Progenitor cell of endocrine pancreas (in vitro differentiated cells): ENCODE measurements at regions not wholly inside any gene's neighbourhood (a gene's known extent, or its start where the extent isn't known, plus 50 kb on each side); places are given as distances from the start of the nearest gene placed in this dataset.

Source experiments
- DNase-seq: peaks from one replicate; pipeline ENCODE4 v3.0.0; 2021; ENCODE audit warnings: low spot score; ENCODE audit not compliant: unreplicated experiment
- H3K27ac Mint-ChIP-seq: 2 replicates; pipeline ENCODE4 v1.8.0; 2021; ENCODE audit warnings: mild to moderate bottlenecking, moderate library complexity, mixed read lengths
- H3K27me3 Mint-ChIP-seq: 2 replicates; pipeline ENCODE4 v1.8.0; 2021; ENCODE audit warnings: mixed read lengths
- H3K36me3 Mint-ChIP-seq: 2 replicates; pipeline ENCODE4 v1.8.0; 2022; ENCODE audit warnings: mixed read lengths; ENCODE audit not compliant: insufficient read depth
- H3K4me1 Mint-ChIP-seq: 2 replicates; pipeline ENCODE4 v1.8.0; 2021; ENCODE audit warnings: low read depth, mixed read lengths
- H3K4me3 Mint-ChIP-seq: 2 replicates; pipeline ENCODE4 v1.8.0; 2021; ENCODE audit warnings: low read depth, mild to moderate bottlenecking, moderate library complexity, mixed read lengths
- H3K9me3 Mint-ChIP-seq: 2 replicates; pipeline ENCODE4 v1.8.0; 2021; ENCODE audit warnings: low read depth, mixed read lengths
- CTCF ChIP-seq: fragments of 200-600 bp; sonication (generic); IDR thresholded peaks from one replicate; pipeline ENCODE4 v1.5.0; 2021; ENCODE audit warnings: antibody characterized with exemption, mild to moderate bottlenecking; ENCODE audit not compliant: unreplicated experiment

GRCh38 chr5:173830421-173830820 lies 57.7 kb upstream of the CPEB4 start:
- H3K9me3 Mint-ChIP-seq, result peaks cover 13% of the 10 kb centered on the region
- peaks cover 13% of the 10 kb centered on the region for H3K4me1 Mint-ChIP-seq
- DNase-seq, result no peak
- no peak overlapping the region for H3K4me3 Mint-ChIP-seq
- H3K36me3 Mint-ChIP-seq, result no peaks in the 10 kb centered on the region
- no peak for TF ChIP-seq CTCF
- H3K27ac Mint-ChIP-seq, result no peak overlapping the region
- no peaks in the 10 kb centered on the region for H3K27me3 Mint-ChIP-seq

GRCh38 chr5:173831196-173831914 lies 56.8 kb upstream of the CPEB4 start:
- no peak overlapping the region for H3K4me3 Mint-ChIP-seq
- peaks cover 9% of the 10 kb centered on the region for H3K4me1 Mint-ChIP-seq
- no peaks in the 10 kb centered on the region for H3K36me3 Mint-ChIP-seq
- H3K9me3 Mint-ChIP-seq, result peaks cover 13% of the 10 kb centered on the region
- TF ChIP-seq CTCF, result no peak
- DNase-seq, result no peak
- no peak overlapping the region for H3K27ac Mint-ChIP-seq
- H3K27me3 Mint-ChIP-seq, result no peaks in the 10 kb centered on the region

GRCh38 chr5:173832386-173832785 lies 55.8 kb upstream of the CPEB4 start:
- H3K4me1 Mint-ChIP-seq, result peaks cover 2% of the 10 kb centered on the region
- peaks cover 9% of the 10 kb centered on the region for H3K9me3 Mint-ChIP-seq
- H3K27ac Mint-ChIP-seq, result no peak overlapping the region
- H3K4me3 Mint-ChIP-seq, result no peak overlapping the region
- no peaks in the 10 kb centered on the region for H3K36me3 Mint-ChIP-seq
- DNase-seq, result no peak
- H3K27me3 Mint-ChIP-seq, result no peaks in the 10 kb centered on the region
- no peak for TF ChIP-seq CTCF

- Mint-ChIP-seq H3K36me3 (no peaks in the 10 kb centered on the region), H3K27ac (no peak overlapping the region), H3K4me3 (no peak overlapping the region), H3K4me1 (peaks cover 2% of the 10 kb centered on the region), H3K27me3 (no peaks in the 10 kb centered on the region), H3K9me3 (no peaks in the 10 kb centered on the region)
- no peak for TF ChIP-seq CTCF
- no peak for DNase-seq
Measured at GRCh38 chr5:173833196-173833985, 54.8 kb upstream of the CPEB4 start.

- no peak for TF ChIP-seq CTCF
- no peak for DNase-seq
- H3K36me3 Mint-ChIP-seq, result no peaks in the 10 kb centered on the region
- no peak overlapping the region for H3K27ac Mint-ChIP-seq
- H3K4me1 Mint-ChIP-seq, result peaks cover 2% of the 10 kb centered on the region
- H3K27me3 Mint-ChIP-seq, result no peaks in the 10 kb centered on the region
- no peak overlapping the region for H3K4me3 Mint-ChIP-seq
- H3K9me3 Mint-ChIP-seq, result no peaks in the 10 kb centered on the region
Measured at GRCh38 chr5:173834071-173834771, 53.9 kb upstream of the CPEB4 start.
